Upper lobe of left lung (tissue), 6 donors: ENCODE measurements at regions not wholly inside any gene's neighbourhood (a gene's known extent, or its start where the extent isn't known, plus 50 kb on each side); places are given as distances from the start of the nearest gene placed in this dataset.
A peak's percentile ranks its signal among the peaks of the same experiment; 100 is the strongest.

Source experiments
- ATAC-seq, 2 donors: fragments of 200-7000 bp; cut with Tn5 transposase; one replicate each; pipeline ENCODE4 v1.9.1; 2022; ENCODE audit warnings: mild to moderate bottlenecking in 2 of 2, moderate library complexity in 2 of 2; ENCODE audit not compliant: low FRiP score in 2 of 2
- DNase-seq, 2 donors: peaks; one replicate each; pipeline ENCODE4 v3.0.0-alpha.2; 2019 to 2020
- H3K27ac ChIP-seq, 4 donors: fragments of 200-600 bp; sonication (generic); one replicate each; pipeline ENCODE4 v1.5.1; 2016 to 2019
- H3K27me3 ChIP-seq, 4 donors: fragments of 200-600 bp; sonication (generic); one replicate each; pipeline ENCODE4 v1.5.1; 2017 to 2019
- H3K36me3 ChIP-seq, 4 donors: fragments of 200-600 bp; sonication (generic); one replicate each; pipeline ENCODE4 v1.5.1; 2016 to 2019
- H3K4me1 ChIP-seq, 4 donors: fragments of 200-600 bp; sonication (generic); one replicate each; pipeline ENCODE4 v1.5.1; 2018 to 2019
- H3K4me3 ChIP-seq, 4 donors: fragments of 200-600 bp; sonication (generic); one replicate each; pipeline ENCODE4 v1.5.1; 2017 to 2019; ENCODE audit warnings: mild to moderate bottlenecking in 2 of 4, moderate library complexity in 1 of 4
- H3K9me3 ChIP-seq, 4 donors: fragments of 200-600 bp; sonication (generic); one replicate each; pipeline ENCODE4 v1.5.1; 2018 to 2019
- CTCF ChIP-seq, 6 experiments: fragments of 450-650 bp in 4 of 6; fragments of 200-600 bp in 2 of 6; sonication (generic) in 2 of 6; IDR thresholded peaks; one replicate each; pipeline ENCODE4 v1.5.1; 2016 to 2019; ENCODE audit warnings: antibody characterized with exemption in 6 of 6
- EP300 ChIP-seq, 4 donors: sonication (generic); formaldehyde crosslinking; IDR thresholded peaks; one replicate each; pipeline ENCODE4 v1.5.1; 2017; ENCODE audit warnings: antibody characterized with exemption in 4 of 4, control low read depth in 2 of 4
- POLR2A ChIP-seq, 4 donors: fragments of 450-650 bp; IDR thresholded peaks; one replicate each; pipeline ENCODE4 v1.5.1; 2016 to 2017; ENCODE audit warnings: antibody characterized with exemption in 4 of 4, mild to moderate bottlenecking in 2 of 4
- POLR2AphosphoS5 ChIP-seq, 2 donors: sonication (generic); formaldehyde crosslinking; IDR thresholded peaks; one replicate each; pipeline ENCODE4 v1.5.1; 2017; ENCODE audit warnings: antibody characterized with exemption in 2 of 2
- WGBS, 2 donors: methylation state at CpG; one replicate each; pipeline ENCODE4 v1.1.5; 2017 to 2018; 5-methylcytosine and 5-hydroxymethylcytosine counted together
- donor health status: DM: no; HTN: no; CAD: no; lungs with moderate emphysema.
- donor health status: DM: no; HTN: yes; CAD: no; lungs with severe emphysema.

- TF ChIP-seq EP300 (IDR thresholded peaks at IDR 0.05) (no peak), CTCF (IDR thresholded peaks at IDR 0.05) (no peak), POLR2A (IDR thresholded peaks at IDR 0.05) (no peak), POLR2AphosphoS5 (IDR thresholded peaks at IDR 0.05) (no peak)
- H3K27me3 ChIP-seq = no peaks in the 10 kb centered on the region
- 93 to 94% methylated on average over 3 of the region's 3 CpGs for WGBS, 2 donors
- no peak for DNase-seq
- H3K36me3 ChIP-seq = no peaks in the 10 kb centered on the region
- H3K4me1 ChIP-seq = peaks cover 0 to 9% (median 0%) of the 10 kb centered on the region in 4 donors
- H3K4me3 ChIP-seq = no peak overlapping the region
- no peak for ATAC-seq
- no peaks in the 10 kb centered on the region for H3K9me3 ChIP-seq
- no peak overlapping the region for H3K27ac ChIP-seq
Measured at GRCh38 chr13:73329355-73329754, 270.6 kb downstream of the KLF5 start.

- no peaks in the 10 kb centered on the region for H3K36me3 ChIP-seq
- no peaks in the 10 kb centered on the region for H3K27me3 ChIP-seq
- H3K9me3 ChIP-seq = no peaks in the 10 kb centered on the region
- no peak overlapping the region for H3K4me3 ChIP-seq
- no peak for DNase-seq
- peaks cover 0 to 9% (median 0%) of the 10 kb centered on the region in 4 donors for H3K4me1 ChIP-seq
- TF ChIP-seq POLR2A (IDR thresholded peaks at IDR 0.05) = no peak
- TF ChIP-seq EP300 (IDR thresholded peaks at IDR 0.05) = no peak
- no peak for ATAC-seq
- 87 to 91% methylated on average over 4 of the region's 4 CpGs for WGBS, 2 donors
- no peak overlapping the region for H3K27ac ChIP-seq
Measured at GRCh38 chr13:73327579-73327978, 268.8 kb downstream of the KLF5 start.

- Histone ChIP-seq H3K4me3 (peak overlapping the region in 2 of 4 donors; percentile 2 to 15), H3K27ac (no peak overlapping the region), H3K9me3 (no peaks in the 10 kb centered on the region), H3K4me1 (peaks cover 0 to 9% (median 0%) of the 10 kb centered on the region in 4 donors), H3K27me3 (no peaks in the 10 kb centered on the region), H3K36me3 (no peaks in the 10 kb centered on the region)
- no peak for DNase-seq
- no peak for ATAC-seq
- 55 to 66% methylated on average over 7 of the region's 7 CpGs for WGBS, 2 donors
- no peak for TF ChIP-seq POLR2AphosphoS5 (IDR thresholded peaks at IDR 0.05)
- TF ChIP-seq CTCF (IDR thresholded peaks at IDR 0.05) = no peak
- no peak for TF ChIP-seq EP300 (IDR thresholded peaks at IDR 0.05)
- no peak for TF ChIP-seq POLR2A (IDR thresholded peaks at IDR 0.05)
Measured at GRCh38 chr13:73325723-73326558, 267.1 kb downstream of the KLF5 start.

- peaks cover 0 to 9% (median 0%) of the 10 kb centered on the region in 4 donors for H3K4me1 ChIP-seq
- ATAC-seq (no peak), DNase-seq (no peak)
- no peaks in the 10 kb centered on the region for H3K27me3 ChIP-seq
- H3K36me3 ChIP-seq = no peaks in the 10 kb centered on the region
- H3K9me3 ChIP-seq = no peaks in the 10 kb centered on the region
- no peak overlapping the region for H3K27ac ChIP-seq
- TF ChIP-seq POLR2AphosphoS5 (IDR thresholded peaks at IDR 0.05) (no peak), CTCF (IDR thresholded peaks at IDR 0.05) (no peak), EP300 (IDR thresholded peaks at IDR 0.05) (no peak), POLR2A (IDR thresholded peaks at IDR 0.05) (no peak)
- H3K4me3 ChIP-seq = peak overlapping the region in 2 of 4 donors; percentile 2 to 15
- WGBS, 2 donors = 31 to 39% methylated on average over 10 of the region's 10 CpGs
Measured at GRCh38 chr13:73324842-73325722, 266.3 kb downstream of the KLF5 start.

GRCh38 chr13:73323615-73324014 is 264.8 kb downstream of the KLF5 start:
- H3K27ac ChIP-seq = no peak overlapping the region
- TF ChIP-seq POLR2AphosphoS5 (IDR thresholded peaks at IDR 0.05) = no peak
- no peak for TF ChIP-seq POLR2A (IDR thresholded peaks at IDR 0.05)
- no peak for TF ChIP-seq CTCF (IDR thresholded peaks at IDR 0.05)
- no peak for TF ChIP-seq EP300 (IDR thresholded peaks at IDR 0.05)
- WGBS, 2 donors = 67 to 69% methylated on average over 1 of the region's 1 CpG
- H3K9me3 ChIP-seq = no peaks in the 10 kb centered on the region
- H3K36me3 ChIP-seq = no peaks in the 10 kb centered on the region
- DNase-seq (no peak), ATAC-seq (no peak)
- H3K4me1 ChIP-seq = peaks cover 0 to 9% (median 0%) of the 10 kb centered on the region in 4 donors
- H3K4me3 ChIP-seq = no peak overlapping the region
- H3K27me3 ChIP-seq = no peaks in the 10 kb centered on the region
